OCI-LY7 (cell line): ENCODE measurements at regions not wholly inside any gene's neighbourhood (a gene's known extent, or its start where the extent isn't known, plus 50 kb on each side); places are given as distances from the start of the nearest gene placed in this dataset.
"Not testable (repeated sequence)": the region's sequence is repeated elsewhere in the genome, so short reads cannot be mapped to it uniquely, and the experiment has no call there.

ENCODE experiments used
- EZH2phosphoT487 ChIP-seq: fragments of 200-600 bp; sonication (generic); IDR thresholded peaks from 2 replicates; pipeline ENCODE4 v1.6.1; 2018; ENCODE audit warnings: low read depth, borderline replicate concordance, mild to moderate bottlenecking, mixed run types, antibody characterized with exemption, low read length, moderate library complexity, mixed read lengths
- TF ChIP-seq, protein P1 (sequence below): fragments of 200-600 bp; sonication (generic); conservative IDR thresholded peaks from 2 replicates; pipeline ENCODE4 v1.5.1; 2014; ENCODE audit warnings: mild to moderate bottlenecking, antibody characterized with exemption, low read length, moderate library complexity, mixed read lengths

- TF ChIP-seq, protein P1, sequence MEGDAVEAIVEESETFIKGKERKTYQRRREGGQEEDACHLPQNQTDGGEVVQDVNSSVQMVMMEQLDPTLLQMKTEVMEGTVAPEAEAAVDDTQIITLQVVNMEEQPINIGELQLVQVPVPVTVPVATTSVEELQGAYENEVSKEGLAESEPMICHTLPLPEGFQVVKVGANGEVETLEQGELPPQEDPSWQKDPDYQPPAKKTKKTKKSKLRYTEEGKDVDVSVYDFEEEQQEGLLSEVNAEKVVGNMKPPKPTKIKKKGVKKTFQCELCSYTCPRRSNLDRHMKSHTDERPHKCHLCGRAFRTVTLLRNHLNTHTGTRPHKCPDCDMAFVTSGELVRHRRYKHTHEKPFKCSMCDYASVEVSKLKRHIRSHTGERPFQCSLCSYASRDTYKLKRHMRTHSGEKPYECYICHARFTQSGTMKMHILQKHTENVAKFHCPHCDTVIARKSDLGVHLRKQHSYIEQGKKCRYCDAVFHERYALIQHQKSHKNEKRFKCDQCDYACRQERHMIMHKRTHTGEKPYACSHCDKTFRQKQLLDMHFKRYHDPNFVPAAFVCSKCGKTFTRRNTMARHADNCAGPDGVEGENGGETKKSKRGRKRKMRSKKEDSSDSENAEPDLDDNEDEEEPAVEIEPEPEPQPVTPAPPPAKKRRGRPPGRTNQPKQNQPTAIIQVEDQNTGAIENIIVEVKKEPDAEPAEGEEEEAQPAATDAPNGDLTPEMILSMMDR, result not testable (repeated sequence)
- TF ChIP-seq EZH2phosphoT487, result not testable (repeated sequence)
Measured at GRCh38 chrX:728639-729038, 98.0 kb downstream of the SHOX start.
